ENCODE measurements at regions not wholly inside any gene's neighbourhood (a gene's known extent, or its start where the extent isn't known, plus 50 kb on each side); places are given as distances from the start of the nearest gene placed in this dataset.
"Not testable (repeated sequence)": the region's sequence is repeated elsewhere in the genome, so short reads cannot be mapped to it uniquely, and the experiment has no call there.

DNA sequence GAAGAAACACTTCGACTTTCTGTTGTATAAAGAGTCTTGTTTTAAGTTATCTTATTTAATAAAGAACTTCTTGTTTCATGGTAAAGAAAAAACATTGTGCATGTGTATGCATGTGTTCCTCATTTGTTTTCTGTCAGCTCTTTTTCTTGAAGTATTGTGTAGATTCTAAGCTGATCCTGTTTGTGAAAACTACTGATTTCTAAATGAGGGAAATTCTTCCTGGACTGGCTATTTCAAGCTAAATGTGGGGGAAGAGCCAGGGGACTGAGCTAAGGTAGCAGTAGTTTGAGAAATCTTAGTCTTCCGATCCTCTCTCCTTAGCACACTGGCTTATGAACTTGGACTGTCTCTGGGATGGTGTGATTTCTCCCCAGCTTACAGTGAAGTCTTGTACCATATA is 56.4 kb upstream of the RBMS1 start:
- no peak for DNase-seq

DNA sequence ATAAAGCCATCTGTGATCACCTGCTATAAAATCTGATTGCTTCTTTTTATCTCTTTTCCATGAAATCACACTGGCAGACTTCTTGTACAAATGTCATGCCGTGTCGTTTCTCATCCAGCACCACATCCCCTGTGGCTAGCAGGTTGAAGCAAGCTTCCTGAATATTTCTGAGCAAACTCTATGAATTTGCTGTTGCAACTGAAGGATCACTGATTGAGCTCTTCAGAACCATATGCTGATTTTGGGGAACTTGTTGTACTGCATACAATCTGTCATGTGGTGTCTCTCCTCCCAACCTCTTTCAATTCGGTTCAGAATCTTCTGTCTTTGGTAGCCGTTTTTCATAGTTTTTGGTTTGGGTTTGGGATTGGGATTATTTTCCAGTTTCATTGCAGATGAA is 57.7 kb upstream of the RBMS1 start:
- no peak for DNase-seq

DNA sequence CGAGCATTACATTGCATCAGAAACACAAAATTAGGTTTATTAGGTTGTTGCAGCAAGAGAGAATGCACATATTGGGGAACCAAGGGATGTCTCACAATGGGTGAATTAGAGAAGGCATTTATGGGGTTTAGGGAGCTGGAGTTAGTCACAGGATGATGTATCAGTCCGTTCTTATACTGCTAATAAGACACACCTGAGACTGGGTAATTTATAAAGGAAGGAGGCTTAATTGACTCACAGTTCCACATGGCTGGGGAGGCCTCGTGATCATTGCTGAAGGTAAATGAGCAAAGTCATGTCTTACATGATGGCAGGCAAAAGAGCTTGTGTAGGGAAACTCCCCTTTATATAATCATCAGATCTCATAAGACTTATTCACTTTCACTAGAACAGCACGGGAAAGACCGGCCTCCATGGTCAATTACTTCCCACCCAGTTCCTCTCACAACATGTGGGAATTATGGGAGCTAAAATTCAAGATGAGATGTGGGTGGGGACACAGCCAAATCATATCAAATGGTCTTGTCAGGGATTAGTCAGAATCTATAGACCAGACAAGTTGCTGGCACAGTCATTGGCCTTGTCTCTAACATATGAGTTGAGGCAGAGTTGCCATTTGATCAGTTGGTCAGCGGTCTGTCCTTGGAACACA is 61.9 kb upstream of the RBMS1 start:
- no peak for DNase-seq

DNA sequence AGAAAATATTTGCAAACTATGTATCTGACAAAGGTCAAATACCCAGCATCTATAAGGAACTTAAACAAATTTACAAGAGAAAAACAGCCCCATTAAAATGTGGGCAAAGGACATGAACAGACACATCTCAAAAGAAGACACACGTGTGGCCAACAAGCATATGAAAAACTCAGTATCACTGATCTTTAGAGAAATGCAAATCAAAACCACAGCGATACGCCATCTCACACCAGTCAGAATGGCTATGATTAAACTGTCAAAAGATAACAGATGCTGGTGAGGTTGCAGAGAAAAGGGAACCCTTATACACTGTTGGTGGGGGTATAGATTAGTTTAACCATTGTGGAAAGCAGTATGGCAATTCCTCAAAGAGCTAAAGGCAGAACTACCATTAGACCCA is 64.3 kb upstream of the RBMS1 start:
- DNase-seq = no peak

DNA sequence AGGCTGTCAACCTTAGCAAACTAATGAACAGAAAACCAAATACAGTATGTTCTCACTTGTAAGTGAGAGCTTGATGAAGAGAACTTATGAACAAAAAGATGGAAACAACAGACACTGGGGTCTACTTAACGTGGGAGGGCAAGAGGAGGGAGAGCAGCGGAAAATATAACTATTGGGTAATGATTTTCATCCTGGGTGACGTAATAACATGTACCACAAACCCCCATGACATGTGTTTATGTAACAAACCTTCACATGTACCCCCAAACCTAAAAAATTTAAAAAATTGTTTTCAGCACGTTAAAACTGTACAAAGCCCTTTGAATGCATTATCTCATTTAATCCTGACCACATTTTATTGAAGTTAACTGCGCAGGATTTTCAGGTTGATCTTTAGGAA is 64.9 kb upstream of the RBMS1 start:
- no peak for DNase-seq

DNA sequence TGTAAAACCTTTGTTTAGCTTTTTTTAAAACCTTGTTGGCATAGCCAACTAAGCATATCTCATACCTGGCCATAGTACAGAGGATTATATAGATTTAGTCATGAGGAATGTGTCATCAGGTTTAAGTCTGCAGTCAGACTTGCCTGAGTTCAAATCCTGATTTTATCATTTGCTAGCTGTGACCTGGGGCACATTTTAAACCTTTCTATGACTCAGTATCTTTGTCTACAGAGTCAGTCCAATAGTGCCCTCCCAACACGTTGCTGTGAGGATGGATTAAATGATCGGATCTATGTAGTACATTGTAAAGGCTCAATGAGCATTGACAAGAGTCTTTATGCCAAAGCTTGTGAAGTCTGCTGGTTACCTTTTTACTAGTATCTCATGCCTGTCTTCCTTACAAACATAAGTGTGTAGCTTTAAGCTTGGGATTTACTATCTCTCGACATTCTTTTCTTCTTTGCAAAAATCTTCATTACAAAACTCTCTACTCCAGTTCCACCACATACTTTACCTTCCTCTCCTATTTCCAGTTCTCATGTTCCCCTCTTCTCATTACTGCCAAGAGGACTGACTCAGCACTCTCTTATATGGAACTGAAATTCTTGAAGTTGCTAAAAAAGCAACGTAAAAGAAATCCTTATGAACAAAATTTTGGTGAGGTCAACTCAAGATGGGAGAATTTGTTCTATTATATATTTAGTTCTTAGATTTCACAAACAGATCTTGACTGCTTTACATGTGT is 68.1 kb upstream of the RBMS1 start:
- no peak for DNase-seq

DNA sequence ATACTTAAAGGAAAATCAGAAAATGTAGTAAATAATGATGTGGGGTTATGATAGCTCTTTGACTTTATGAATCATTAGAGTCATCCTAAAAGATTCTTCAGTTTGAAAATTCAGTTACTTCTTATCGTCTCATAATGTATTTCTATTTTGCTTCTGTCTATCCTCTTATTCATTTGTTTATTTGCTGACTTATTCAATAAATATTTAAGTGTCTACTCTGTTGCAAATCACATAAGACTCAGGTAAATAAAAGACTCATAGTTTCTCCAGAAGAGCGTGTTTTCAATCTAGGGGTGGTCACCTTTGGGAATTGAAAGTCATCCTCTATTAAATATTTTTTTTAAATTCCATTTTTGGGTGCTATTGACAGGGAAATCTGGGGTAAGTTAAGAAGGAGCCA is 69.1 kb upstream of the RBMS1 start:
- DNase-seq = no peak

DNA sequence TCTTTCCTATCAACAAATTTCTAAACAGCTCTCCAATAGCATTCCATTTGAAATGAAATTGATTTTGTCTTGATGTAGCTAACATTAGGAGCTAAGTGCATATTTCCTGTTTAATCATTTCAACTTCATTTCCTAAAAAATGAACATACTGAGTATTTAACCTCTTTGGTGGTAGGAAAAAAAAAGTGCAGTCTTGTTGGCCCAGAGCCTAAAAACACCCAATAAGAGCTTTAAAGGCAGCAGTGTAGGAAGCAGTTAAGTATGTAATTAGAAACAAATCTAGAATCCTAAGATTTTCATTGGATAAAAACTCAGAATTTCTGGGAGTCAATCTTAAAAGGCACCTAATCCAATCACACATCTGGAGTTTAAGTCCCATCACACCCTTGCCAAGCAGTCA is 71.0 kb upstream of the RBMS1 start:
- DNase-seq = no peak

DNA sequence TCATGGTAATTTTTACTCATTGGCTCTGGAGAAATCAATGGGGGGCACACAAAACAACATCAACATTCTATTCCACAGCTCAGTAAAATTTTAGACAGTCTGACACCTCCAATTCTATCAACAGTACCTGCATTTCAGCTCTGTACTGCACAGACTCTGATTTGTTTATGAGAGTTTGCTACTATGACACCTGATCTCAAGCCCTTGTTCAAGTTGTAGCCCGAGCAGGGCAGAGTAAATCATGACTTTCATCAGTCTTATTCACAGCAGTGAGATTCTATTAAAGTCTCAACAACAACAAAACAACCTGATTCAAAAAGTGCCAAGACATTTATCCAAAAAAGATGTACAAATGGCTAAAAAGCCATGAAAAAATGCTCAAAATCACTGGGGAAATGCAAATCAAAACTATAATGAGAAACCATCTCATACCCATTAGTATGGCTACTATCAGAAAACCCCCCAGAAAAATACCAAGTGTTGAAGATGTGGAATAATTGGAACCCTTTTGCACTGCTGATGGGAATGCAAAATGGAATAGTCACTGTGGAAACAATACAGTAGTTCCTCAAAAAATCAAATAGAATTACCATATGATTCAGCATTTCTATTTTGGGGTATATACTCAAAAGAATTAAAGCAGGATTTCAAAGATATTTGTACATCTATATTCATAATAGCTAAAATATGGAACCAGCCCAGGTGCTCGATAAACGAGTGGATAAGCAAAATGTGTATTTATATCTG is 71.7 kb upstream of the RBMS1 start:
- DNase-seq = no peak

DNA sequence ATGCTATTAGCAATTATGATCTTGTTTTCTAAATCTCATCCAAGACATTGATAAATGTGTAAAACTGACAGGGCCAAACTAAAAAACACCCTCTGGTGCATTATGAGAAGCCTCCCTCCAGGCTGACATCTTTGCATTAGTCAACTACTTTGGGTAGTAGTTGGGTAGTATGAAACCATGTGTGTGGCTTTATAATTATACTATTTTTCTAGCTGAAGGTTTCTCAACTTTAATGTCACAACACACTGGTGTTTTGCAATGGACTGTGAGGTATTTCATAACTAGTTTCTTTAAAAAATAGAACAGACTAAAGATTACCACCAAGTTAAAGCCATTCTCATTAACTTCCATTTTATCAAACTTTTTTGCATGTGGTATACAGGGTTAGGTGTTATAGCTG is 73.1 kb upstream of the RBMS1 start:
- no peak for DNase-seq

DNA sequence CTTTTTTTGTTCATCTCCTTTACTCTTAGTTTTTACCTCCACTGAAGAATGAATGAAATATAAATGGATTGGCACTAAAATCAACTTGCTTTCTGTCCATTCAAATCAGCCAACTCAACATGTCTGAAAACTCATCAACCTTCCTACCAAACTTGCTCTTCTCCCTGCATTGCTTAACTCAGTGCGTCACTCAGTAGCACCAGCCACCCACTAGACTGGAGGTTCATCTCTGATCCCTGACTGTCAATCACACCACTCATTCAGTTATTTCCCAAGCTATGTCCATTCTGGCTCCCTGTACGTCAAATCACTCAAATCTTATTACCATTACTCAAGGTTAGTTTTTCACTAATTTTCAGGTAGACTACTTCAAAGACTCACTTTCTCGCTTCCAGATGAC is 75.2 kb upstream of the RBMS1 start:
- DNase-seq = no peak

DNA sequence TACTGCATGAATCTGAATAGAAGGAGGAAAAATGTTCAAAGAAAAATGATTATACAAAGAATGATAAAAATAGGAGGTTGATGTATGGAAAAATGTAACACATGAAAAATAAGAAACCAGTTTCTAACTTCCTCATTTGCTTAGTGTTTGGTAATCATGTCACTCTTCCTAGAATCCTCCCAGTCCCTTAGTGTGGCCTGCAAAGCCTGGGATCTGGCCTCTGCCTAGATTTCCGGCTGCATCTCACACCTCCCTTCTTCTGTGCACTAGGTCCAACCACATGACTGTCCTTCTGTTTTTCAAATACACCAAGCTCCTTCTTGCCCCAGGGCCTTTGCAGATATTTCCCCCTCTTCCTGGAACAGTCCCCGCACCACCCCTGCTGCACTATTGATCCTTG is 76.8 kb upstream of the RBMS1 start:
- DNase-seq = no peak

DNA sequence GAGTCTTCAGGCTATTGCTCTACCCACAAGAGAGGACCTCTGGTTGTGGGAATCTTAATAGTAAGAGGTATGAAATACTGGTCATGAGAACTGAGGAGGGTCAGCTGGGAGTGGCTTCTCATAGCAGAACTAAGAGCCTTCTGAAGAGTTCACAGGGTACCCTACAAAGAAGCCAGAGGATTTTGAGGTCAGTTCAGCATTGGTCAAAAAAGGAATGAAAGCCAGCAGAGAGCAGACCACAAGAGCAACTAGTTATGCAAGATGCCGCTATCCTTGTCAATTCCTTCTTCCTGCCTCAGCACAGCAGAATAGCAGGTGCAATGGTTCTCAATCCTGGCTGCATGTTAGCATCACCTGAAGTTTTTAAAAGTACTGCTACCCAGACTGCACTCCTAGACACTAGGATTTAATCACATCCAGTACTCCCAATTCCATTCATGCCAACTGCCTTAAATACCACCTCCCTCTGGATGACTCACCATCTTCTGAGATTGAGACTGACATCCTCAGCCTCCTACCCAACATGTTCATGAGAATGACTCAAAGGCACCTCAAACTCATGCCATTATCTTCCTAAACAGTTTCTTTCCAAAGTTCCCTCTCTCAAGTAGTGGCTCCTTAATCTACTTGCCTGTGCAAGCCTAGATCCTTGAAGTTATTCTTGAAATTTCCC is 81.0 kb upstream of the RBMS1 start:
- peak in 14 of 56 donors; percentile 1 to 74 (median 23) for DNase-seq

DNA sequence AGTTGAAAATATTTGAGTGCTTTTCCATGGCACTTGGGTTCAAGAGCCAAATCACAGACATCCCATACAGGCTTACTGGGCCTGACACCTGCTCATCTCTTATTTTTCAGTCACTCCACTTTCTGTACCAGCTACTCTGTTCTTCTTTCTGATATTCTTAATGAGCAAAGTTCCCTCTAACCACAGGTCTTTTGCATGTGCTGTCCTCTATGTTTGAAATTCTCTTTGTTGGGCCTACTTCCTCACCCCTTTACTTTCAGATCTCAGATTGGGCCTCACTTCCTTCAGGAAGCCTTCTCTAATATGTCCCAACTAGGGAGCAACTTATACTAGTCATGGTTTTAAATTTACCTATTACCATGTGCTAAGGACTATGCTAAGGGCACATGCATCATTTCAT is 81.8 kb upstream of the RBMS1 start:
- DNase-seq = no peak

DNA sequence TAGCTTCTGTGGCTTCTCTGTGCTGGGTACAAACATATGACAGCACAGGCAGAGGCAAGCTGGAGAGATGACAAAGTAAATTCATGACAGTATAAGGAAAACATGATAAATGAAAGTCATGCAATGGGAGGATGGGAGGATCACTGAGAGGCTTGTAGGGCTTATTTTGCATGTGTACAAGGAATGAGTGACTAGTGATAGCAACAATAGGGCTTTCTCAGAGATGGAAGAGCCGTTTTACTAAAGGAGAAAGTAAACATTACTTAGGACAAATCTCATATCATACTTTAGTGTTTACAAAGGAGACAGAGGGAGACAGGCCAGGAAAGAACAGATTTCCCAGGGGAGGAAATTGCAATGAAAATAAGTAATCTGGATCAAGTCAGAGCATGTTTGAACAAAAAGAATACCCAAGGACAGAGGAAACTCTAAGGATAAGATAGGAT is 82.5 kb upstream of the RBMS1 start:
- no peak for DNase-seq

DNA sequence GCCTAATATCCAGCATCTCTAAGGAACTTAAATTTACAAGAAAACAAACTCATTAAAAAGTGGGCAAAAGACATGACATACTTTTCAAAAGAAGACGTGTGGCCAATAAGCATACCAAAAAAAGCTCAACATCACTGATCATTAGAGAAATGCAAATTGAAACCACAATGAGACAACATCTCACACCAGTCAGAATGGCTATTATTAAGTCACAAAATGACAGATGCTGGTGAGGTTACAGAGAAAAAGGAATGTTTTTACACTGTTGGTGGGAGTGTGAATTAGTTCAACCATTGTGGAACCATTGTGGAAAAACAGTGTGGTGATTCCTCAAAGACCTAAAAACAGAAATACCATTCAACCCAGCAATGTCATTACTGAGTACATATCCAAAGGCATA is 83.5 kb upstream of the RBMS1 start:
- DNase-seq = not testable (repeated sequence)

DNA sequence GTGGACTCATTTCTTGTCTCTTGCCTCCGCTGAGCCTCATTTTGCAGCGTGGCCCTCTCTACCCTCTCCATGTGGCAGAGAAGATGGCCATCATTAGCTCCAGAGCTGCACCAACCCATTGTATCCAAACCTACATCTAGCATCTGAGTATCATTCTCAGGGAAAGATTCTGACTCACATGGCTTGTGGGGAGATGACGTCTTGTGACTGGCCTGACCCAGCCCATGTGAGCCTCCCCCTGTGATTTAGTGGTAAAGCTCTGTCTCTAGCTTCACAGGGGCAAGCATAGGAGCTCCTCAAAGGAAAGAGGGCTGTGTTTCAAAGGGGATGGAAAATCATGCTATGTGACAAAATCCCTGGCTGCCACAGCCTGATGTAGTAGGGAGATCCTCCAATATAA is 87.4 kb upstream of the RBMS1 start:
- DNase-seq = no peak

DNA sequence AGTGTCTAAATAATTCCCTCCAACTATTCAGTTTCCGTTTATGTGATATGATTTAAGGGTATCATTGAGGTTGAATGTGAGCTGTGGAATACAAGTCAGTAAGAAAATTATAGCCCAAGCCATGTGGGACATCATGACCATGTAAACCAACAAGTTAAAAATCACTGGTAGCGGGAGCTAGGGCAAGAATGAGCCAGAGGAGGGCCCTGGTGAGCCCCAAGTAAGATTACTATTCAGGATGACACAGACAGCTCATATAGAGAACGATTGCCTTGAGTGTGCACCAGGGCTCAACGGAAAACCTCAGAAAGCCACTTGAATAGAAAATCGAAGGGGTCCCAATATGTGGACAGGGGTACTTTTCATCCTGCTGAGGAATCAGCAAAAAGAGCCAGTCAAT is 87.8 kb upstream of the RBMS1 start:
- no peak for DNase-seq

DNA sequence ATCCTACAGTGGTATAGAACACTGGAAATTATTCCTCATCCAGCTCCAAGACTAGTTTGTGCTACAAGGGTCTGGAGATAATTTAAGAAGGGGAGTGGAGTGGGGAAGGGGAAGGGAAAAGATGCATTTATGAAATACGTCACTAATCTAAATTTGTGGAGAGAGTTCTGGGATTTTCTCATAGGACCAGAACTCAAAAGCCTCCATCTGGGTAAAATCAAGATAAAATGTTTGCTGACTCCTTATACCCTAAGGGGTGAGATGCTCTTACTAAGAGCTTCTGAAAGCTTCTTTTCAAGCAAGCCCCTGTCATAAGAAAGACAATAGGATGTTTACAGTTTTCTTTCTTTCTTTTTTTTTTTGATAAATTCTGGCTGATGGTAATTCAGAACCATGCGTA is 88.5 kb upstream of the RBMS1 start:
- no peak for DNase-seq

DNA sequence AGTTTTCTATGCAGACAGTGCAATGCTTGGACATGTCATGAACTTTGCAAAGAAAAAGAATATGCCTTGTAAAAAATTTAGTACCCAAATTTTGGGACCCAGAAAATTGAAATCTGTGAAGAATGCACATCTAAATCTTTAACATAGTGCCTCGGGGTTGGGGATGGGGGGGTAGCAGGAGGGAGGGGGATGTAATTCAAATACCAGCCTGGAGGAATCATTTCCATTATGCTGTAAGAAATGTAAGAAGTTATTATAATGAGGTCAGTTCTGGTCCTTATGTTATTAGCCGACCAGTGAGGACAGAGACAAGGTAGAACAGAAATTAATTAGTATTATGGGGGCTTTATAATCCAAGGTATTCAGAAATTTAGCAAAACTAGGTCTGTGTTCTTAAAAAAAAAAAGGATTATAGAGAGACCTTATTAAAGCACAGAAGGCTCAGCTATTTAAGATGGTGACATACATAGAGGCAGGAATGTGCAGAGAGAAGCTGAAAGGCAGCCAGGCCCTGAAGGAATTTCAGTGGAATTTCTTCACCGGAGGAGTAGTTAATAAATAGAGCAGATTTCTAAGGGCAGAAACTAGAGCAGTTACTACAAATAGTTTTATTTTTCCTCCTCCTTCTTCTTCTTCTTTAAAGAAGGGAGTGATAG is 89.0 kb upstream of the RBMS1 start:
- DNase-seq = no peak

DNA sequence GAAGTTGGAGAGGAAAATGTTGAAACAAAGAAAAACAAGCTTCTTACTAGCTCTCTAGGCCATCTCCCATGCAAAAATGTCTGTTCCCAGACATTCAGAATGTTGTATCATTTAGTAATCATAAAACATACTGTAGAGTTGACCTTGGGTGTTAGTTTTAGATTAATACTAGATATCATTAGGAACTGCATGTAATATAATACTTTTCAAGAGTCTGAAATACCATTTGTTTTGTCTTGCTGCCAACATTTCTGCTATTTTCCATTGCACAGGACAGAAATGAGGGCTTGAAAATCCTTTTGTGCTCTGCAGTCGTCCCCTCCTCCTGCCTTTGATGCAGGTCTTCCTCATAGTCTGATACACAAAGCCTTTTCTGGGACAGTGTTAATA is 89.5 kb upstream of the RBMS1 start:
- no peak for DNase-seq
